GM21576 (cell line): ENCODE measurements at regions not wholly inside any gene's neighbourhood (a gene's known extent, or its start where the extent isn't known, plus 50 kb on each side); places are given as distances from the start of the nearest gene placed in this dataset.
"Not testable (repeated sequence)": the region's sequence is repeated elsewhere in the genome, so short reads cannot be mapped to it uniquely, and the experiment has no call there.

Source experiments
- ATAC-seq: cut with Tn5 transposase; IDR thresholded peaks from one replicate; pipeline ENCODE4 v1.9.1; 2021; ENCODE audit warnings: mild to moderate bottlenecking, moderate library complexity; ENCODE audit not compliant: unreplicated experiment

DNA sequence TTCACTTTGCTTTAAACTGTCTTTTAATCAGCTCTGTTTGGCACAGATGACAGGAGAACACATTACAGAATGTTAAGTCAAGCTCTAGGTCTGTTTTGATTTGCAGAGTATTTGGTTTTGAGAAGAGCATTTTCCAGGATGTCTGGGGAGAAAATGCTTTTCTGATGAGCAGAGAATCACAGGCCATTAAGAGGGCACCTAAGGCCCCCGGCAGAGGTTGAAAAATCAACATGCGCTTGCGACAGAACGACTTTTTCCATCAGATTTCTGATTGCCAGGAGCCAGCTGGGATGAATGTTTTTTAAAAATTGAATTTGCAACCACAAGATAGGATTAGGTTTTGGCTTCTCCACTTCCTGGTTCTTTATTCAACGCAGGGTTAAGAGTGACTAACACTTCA lies 304.5 kb downstream of the JRKL start:
- ATAC-seq = no peak

DNA sequence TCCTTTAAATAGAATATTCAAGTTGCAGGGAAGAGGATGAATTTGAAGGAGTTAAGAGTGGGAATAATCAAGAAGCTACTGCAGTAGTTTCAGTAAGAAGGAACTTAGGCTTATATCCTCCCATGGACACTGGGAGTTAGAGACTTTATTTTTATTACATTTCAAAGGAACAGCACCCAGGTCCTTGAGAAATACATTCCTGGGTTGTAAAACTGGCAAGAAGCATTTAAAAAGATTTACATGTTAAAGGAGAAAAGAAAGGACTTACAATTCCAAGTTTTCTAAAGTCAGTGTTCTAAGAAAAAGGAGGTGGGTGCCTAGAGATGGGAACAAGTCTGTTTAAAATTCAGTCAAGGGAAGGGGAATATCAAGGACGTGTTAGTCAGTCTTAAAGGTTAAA lies 306.9 kb downstream of the JRKL start:
- no peak for ATAC-seq

DNA sequence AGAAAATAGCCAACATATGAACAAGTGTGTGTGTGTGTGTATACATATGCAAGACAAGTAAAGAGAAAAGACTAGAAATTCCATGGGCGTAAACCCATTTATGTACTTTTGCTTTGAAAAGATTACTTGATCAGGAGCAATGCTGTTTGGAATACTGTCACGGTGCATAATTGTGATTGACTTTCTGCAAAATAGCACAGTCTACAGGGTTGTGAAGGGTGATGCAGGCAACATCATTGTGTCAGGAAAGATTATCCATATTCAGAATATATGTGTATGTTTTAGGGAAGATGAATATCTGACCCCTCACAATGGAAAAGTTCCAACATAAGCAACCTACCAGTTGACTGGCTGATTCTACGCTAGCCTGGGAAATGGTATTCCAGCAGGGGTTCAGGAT lies 307.7 kb downstream of the JRKL start:
- no peak for ATAC-seq

DNA sequence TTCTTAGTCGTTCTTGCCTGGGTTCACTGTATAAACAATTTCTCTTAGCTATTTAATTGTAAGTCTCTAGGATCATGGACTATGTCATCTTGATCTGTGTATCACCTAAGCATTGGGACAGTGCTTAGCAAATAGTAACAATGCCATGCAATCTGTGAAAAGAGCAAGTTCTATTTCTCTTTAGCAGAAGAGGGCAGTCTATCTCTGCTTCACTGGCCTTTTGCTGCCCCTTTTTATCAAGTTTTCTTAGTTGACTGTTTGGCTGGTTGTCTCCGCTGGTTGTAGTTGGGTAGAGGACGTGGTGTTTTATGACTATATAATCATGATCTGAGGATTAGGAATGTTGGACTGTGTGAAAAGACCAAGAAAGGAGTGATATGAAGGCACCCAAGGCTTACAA lies 315.0 kb downstream of the JRKL start:
- no peak for ATAC-seq

DNA sequence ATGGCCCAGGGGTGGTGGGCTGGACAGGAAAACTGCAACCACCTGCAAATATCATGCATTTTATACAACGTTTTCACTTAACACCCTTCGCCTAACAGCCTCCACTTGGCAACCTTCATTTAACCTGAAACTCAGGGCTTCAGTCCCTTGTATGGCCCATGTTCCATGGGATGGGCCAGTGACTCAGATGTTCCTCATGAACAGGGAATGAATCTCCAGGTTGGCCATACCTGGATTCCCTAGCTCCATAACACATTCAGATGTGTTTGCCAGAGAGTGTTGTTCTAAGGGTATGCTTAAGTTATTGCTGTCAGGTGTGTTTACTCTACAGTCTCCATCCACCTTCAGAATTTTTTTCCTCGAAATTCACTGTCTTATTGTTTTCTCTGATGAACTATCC lies 316.9 kb downstream of the JRKL start:
- ATAC-seq = no peak

DNA sequence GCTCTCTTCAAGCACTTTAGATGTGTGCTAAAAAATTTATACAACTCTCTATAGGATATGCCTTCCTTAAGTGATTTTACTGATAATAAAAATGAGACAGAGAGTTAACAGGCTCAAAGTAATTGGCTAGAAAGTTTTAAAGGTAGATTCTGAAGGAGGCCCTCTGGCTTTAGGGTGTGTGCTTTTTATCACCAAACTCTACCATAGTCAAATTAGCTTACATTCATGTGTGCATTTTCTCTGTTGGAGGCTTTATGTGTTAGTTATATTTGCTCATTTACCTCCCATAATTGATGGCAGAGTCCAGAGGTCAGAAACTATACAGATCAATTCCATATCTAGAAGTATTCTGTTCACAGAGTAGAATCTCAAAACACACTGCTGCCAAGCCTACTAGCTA lies 317.5 kb downstream of the JRKL start:
- ATAC-seq = no peak

DNA sequence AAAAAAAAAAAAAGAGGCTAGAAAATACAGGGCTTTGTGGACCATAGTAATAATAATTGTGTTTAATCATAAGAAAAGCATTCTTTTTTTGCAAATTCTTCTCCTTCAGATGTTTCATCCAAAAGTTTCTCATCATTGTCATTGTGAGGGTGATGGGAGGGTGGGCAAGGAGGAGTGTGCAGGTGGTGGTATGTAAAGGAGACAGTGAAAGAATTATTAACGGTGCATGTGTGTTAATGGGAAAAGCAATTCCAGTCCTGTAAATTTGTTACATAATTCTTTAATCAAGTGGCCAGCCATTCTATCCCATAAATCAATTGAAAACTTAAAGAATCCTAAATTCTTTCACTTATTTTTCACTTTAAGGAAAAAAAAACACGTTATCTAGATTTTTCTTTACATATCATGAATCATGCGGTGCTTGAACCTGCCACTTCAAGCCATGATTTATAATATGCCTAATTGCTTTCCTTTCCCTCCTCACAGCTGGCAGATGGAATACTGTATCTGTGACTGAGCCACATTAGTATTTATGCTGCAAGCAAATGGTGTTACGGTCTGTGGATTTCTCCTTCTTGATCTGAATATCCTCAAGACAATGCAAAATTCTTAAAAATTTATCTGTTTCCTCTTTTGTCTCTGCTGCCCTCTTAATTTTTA lies 318.5 kb downstream of the JRKL start:
- ATAC-seq = no peak

DNA sequence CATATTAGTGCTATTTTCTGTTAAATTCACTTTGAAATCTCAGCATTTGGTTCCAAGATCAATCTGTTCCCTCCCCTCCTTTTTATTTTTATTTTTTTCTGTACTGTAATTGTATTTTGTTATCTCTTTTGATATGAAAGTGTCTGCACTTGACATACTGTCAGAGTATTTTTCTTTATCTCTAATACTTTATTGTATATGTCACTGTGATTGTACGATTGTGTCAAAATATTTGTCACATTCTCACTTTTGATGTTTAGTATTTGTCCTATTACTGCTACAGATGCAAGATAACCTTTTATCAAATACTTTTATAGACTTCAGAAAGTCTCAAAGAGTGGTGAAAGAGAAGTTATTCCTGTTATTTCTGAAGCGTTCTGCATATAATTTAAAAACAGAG lies 323.5 kb downstream of the JRKL start:
- no peak for ATAC-seq

DNA sequence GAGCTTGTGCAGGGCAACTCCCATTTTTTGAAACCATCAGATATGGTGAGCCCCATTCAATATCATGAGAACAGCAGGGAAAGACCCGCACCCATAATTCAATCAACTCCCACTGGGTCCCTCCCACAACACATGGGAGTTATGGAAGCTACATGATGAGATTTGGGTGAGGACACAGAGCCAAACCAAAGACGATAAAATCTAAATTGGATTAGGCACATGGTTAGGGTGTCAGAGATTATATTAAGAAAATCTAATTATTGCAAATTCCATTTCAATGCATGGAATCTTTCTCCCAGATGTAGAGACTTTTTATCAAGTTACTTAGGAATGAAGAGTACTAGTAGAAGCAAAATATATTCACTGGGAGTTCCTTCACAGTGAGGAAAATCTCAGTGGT lies 324.9 kb downstream of the JRKL start:
- ATAC-seq = no peak

DNA sequence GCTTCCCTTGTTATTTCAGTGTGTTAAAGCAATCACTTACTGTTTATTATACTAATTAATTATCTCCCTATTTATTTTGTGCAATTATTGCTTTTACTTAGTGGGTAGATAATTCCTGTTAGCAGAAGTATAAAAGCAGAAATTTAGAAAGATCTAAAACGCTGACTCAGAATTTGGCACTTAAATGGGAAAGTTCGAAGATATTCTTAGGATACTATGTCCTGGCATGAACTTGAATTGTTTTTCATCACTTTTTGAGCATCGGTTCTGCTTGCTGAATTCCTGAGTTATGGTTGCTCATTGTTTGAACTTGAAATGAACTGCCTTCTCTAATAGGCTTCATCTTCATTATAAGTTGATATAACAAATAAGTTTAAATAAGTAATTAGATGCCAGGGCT lies 325.4 kb downstream of the JRKL start:
- ATAC-seq = no peak

DNA sequence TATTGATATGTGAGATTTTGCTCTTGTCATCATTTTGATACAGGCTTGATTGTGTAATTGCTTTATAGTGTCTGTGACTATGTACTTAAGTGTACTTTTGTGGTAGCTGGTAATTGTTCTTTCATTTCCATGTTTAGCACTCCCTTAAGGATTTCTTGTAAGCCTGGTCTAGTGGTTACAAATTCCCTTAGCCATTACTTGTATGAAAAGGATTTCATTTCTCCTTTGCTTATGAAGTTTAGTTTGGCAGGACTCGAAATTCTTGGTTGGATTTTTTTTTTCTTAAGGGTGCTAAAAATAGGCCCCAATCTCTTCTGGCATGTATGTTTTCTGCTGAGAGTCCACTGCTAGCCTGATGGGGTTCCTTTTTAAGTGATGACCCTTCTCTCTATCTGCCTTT lies 346.8 kb downstream of the JRKL start:
- ATAC-seq = no peak

DNA sequence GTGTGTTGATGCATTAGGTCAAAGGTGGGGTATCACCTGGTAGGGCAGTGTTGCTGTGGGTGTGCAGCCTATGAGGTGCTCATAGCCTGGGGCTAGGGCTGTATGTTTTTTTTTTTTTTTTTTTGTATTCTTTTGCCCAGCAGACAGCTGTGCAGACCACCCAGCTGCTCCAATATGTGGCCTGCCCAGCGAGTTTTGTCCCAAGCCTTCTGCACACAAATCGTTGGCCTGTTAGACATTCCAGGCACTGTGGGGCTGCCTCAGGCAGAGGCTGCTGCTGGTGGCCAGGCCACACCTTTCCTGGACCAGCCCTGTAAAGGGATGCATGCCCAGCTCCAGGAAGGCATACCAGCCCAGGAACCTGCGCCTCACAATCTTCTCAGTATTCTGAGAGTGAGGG lies 348.5 kb downstream of the JRKL start:
- no peak for ATAC-seq

DNA sequence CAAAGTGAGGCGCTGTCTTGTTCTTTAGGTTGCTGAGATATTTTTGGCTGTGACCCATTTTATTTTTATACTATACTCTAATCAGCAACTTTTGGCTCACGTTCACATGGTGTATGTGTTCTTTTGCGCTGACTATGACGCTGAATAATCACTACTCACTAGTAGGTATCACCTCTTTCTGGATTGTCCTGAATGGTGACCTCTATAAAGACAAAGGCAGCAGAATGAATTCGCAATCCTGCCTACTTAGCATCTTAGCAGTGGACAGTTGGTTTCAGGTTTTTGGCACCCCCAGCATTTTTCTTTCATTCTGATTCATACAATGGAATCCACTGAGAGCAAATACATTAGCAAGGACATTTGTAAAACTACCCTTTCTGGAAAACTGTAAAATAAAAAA lies 351.3 kb downstream of the JRKL start:
- ATAC-seq = no peak

DNA sequence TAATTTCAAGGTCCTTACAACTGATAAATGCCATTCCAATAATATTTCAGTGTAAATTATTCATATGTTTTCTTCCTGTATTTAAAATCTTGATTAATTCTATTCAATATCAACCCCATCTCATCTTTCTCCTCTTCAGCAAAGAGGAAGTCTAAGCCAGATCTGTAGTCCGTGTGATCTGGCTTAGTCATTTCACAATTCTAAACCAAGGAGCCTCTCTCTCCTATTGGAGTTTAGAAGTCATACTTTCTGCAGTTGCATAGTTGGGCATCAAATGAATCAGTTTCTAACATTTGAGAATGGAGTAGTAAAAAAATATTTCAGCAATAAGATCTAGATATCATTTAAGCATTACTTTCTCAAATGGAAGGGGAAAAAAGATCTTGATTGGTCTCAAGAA lies 354.9 kb downstream of the JRKL start:
- no peak for ATAC-seq

DNA sequence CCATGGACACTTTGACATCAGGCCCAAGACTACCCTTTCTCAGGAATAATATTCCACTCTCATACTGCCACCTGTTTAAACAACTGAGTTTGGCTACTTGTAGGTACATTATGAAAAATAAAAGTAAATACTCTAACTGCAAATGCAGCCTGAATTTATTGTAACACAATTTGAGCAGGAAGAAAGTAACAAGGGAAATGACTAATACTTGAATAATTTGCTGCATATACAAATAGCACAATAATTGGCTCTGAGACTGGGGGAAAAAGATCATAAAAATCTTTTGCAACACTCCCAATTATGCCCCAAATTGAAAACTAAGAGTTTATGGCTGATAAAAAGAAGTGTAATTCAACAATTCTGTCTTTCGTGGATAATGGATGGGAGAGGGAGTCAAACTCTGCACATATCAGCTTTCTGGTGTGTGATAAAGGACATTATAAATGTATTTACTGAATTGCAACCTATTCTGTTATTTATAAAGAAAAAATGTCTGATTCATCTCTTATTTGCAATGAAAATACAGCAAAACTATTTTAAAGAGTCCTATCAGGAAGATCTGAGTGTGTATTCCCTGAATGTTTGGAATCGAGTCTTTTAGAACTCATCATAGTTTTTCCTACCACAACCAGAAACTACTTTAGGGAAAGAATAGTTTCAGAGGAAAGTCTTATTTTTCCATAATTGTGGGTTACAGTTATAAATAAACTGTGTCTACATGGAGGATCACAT lies 359.0 kb downstream of the JRKL start:
- no peak for ATAC-seq

DNA sequence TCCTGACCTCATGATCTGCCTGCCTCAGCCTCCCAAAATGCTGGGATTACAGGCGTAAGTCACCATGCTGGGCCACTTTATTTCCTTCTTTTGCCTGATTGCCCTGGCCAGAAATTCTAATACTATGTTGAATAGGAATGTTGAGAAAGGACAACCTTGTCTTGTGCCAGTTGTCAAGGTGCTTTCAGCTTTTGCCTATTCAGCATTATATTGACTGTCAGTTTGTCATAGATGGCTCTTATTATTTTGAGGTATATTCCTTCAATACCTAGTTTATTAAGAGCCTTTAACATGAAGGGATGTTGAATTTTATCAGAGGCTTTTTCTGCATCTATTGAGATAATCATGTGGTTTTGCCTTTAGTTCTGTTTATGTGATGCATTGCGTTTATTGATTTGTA lies 362.0 kb downstream of the JRKL start:
- ATAC-seq = not testable (repeated sequence)

DNA sequence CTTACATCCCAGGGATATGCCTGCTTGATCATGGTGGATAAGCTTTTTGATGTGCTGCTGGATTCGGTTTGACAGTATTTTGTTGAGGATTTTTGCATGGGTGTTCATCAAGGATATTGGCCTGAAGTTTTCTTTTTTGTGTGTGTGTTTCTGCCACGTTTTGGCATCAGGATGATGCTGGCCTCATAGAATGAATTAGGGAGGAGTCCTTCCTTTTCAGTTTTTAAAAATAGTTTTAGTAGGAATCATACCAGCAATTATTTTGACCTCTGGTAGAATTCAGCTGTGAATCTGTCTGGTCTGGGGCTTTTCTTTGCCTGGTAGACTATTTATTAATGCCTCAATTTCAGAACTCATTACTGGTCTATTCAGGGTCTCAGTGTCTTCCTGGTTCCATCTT lies 362.4 kb downstream of the JRKL start:
- ATAC-seq = no peak

DNA sequence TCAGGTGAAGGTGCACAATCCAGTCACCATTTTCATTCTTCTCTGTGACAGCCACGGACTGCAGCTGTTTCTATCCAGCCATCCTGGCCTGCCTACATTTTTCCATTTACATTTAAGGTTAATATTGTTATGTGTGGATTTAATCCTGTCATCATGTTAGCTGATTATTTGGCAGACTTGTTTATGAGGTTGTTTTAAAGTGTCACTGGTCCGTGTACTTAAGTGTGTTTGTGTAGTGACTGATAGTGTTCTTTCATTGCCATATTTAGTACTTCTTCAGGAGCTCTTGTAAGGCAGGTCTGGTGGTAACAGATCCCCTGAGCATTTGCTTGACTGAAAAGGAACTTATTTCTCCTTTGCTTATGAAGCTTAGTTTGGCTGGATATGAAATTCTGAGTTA lies 364.2 kb downstream of the JRKL start:
- ATAC-seq = no peak

DNA sequence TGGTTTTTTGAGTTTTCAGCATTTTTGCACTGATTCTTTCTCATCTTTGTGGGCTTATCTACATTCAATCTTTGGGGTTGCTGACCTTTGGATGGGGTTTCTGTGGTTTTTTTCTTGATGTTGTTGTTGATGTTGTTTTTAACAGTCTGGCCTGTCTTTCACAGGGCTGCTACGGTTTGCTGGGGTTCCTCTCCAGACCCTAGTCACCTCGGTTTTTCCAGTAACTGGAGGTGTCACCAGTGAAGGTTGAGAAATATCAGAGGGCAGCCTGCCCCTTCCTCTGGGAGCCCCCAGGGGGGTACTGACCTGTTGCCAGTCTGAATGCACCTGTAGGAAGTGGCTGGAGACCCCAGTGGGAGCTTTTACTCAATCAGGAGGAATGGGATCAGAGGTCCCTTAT lies 365.4 kb downstream of the JRKL start:
- no peak for ATAC-seq

DNA sequence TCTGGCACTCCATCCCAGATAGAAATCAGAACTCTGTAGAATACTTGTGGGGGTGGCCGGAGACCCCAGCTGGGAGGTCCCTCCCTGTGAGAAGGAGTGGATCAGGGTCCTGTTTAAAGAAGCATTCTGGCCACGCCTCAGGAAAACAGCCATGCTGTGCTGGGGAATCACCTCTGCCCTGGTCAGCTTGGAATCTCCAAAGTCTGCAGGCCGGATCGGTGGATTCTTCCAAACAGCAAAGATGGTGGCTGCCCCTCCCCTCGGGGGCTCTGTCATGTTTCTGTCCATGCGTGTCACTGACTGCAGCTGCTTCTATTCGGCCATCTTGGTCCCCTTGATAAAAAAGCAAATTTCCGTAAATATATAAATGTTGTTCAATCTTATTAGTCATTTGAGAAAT lies 365.9 kb downstream of the JRKL start:
- no peak for ATAC-seq

DNA sequence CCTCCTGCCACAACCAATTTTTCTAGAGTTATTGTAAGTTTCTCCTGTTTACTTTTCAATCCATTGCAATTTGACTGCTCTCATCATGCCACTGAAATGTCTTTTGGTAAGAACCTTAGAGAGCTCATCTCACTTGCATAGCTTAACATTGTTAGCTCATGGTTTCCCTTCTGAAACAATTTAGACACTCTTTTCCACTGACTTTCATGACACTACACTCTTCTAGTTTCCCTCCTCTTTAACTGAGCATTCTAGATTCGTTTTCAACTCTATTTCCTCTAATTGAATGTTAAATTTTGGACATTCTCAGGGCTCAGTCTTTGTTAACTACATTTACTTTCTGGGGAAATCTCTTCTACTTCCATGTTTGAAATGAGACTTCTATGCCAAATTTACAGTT lies 369.1 kb downstream of the JRKL start:
- no peak for ATAC-seq

DNA sequence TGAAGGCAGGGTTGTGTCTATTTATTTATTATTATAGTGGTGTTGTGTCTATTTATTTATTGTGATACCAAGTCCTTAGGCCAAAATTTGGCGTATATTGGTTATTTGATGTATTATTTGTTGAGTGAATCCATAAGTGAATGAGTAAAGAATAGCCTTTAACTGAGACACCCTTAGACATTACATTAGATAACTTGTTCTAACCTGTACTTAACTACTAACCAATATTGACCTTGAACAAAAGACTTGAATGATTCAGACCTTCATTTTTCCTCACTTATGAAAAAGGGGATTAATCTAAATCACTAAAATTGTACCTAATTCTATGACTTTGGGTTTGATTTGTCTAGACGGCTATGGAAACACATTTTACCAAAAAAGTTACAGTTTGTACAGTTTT lies 370.5 kb downstream of the JRKL start:
- ATAC-seq = no peak

DNA sequence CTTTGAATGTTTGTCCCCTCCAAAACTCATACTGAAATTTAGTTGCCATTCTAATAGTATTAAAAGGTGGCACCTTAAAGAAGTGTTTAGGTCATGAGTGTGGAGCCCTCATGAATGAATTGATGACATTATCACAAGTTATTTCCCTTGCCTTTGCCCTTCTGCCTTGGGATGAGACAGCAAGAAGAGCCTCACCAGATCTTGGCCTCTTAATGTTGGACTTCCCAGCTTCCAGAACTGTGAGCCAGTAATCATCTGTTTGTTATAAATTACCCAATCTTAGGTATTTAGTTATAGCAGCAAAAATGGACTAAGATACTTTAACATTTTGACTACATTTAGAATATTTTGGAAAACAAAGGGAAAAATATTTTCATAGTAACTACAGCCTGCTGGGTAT lies 371.0 kb downstream of the JRKL start:
- ATAC-seq = no peak
